ENCODE measurements at regions not wholly inside any gene's neighbourhood (a gene's known extent, or its start where the extent isn't known, plus 50 kb on each side); places are given as distances from the start of the nearest gene placed in this dataset.

- Histone ChIP-seq H3K79me2 (ENCODE audit: insufficient read depth, low read length) (no peaks in the 10 kb centered on the region), H3K4me1 (ENCODE audit: insufficient read depth, low read length, severe bottlenecking) (no peaks in the 10 kb centered on the region), H3K9me3 (ENCODE audit: low read length) (no peaks in the 10 kb centered on the region), H3K4me2 (ENCODE audit: low read length) (no peak overlapping the region), H3K27me3 (ENCODE audit: insufficient read depth, low read length) (no peaks in the 10 kb centered on the region), H3F3A (ENCODE audit: insufficient read depth, low read length) (no peaks in the 10 kb centered on the region), H3K27ac (ENCODE audit: low read depth, low read length, poor library complexity, severe bottlenecking) (no peak overlapping the region), H4K20me1 (ENCODE audit: insufficient read depth, low read length) (no peaks in the 10 kb centered on the region), H2AFZ (ENCODE audit: low read length) (no peak overlapping the region), H3K4me3 (ENCODE audit: low read depth, low read length, poor library complexity, severe bottlenecking) (no peak overlapping the region), H3K9me2 (ENCODE audit: low read depth, low read length) (no peaks in the 10 kb centered on the region), H3K9ac (ENCODE audit: low read length) (no peak overlapping the region), H3K36me3 (ENCODE audit: insufficient read depth, low read length) (no peaks in the 10 kb centered on the region)
- TF ChIP-seq CTCF (IDR thresholded peaks at IDR 0.05; ENCODE audit: low read length) (no peak), EZH2 (IDR thresholded peaks at IDR 0.05; ENCODE audit: borderline replicate concordance, low read length) (no peak)
These were observed 462.4 kb upstream of the THBS1 start for GRCh38 chr15:39118510-39118909.

- no peaks in the 10 kb centered on the region for H3K9me3 ChIP-seq (ENCODE audit: low read length)
- H3K27ac ChIP-seq (ENCODE audit: low read depth, low read length, poor library complexity, severe bottlenecking) = no peak overlapping the region
- no peak overlapping the region for H3K4me2 ChIP-seq (ENCODE audit: low read length)
- no peaks in the 10 kb centered on the region for H4K20me1 ChIP-seq (ENCODE audit: insufficient read depth, low read length)
- no peaks in the 10 kb centered on the region for H3F3A ChIP-seq (ENCODE audit: insufficient read depth, low read length)
- H3K4me1 ChIP-seq (ENCODE audit: insufficient read depth, low read length, severe bottlenecking) = no peaks in the 10 kb centered on the region
- no peaks in the 10 kb centered on the region for H3K27me3 ChIP-seq (ENCODE audit: insufficient read depth, low read length)
- no peak overlapping the region for H3K4me3 ChIP-seq (ENCODE audit: low read depth, low read length, poor library complexity, severe bottlenecking)
- no peak for TF ChIP-seq CTCF (IDR thresholded peaks at IDR 0.05; ENCODE audit: low read length)
- TF ChIP-seq EZH2 (IDR thresholded peaks at IDR 0.05; ENCODE audit: borderline replicate concordance, low read length) = no peak
- no peak overlapping the region for H2AFZ ChIP-seq (ENCODE audit: low read length)
- H3K79me2 ChIP-seq (ENCODE audit: insufficient read depth, low read length) = no peaks in the 10 kb centered on the region
- H3K9me2 ChIP-seq (ENCODE audit: low read depth, low read length) = no peaks in the 10 kb centered on the region
- no peak overlapping the region for H3K9ac ChIP-seq (ENCODE audit: low read length)
- no peaks in the 10 kb centered on the region for H3K36me3 ChIP-seq (ENCODE audit: insufficient read depth, low read length)
These were observed 456.7 kb upstream of the THBS1 start for GRCh38 chr15:39124155-39124552.

GRCh38 chr15:39124553-39125171 is 456.2 kb upstream of the THBS1 start:
- no peaks in the 10 kb centered on the region for H3K9me3 ChIP-seq (ENCODE audit: low read length)
- no peak for TF ChIP-seq CTCF (IDR thresholded peaks at IDR 0.05; ENCODE audit: low read length)
- H3K79me2 ChIP-seq (ENCODE audit: insufficient read depth, low read length) = no peaks in the 10 kb centered on the region
- H3K27me3 ChIP-seq (ENCODE audit: insufficient read depth, low read length) = no peaks in the 10 kb centered on the region
- no peak overlapping the region for H3K9ac ChIP-seq (ENCODE audit: low read length)
- no peaks in the 10 kb centered on the region for H4K20me1 ChIP-seq (ENCODE audit: insufficient read depth, low read length)
- no peaks in the 10 kb centered on the region for H3F3A ChIP-seq (ENCODE audit: insufficient read depth, low read length)
- no peak overlapping the region for H3K4me2 ChIP-seq (ENCODE audit: low read length)
- no peaks in the 10 kb centered on the region for H3K9me2 ChIP-seq (ENCODE audit: low read depth, low read length)
- no peak overlapping the region for H2AFZ ChIP-seq (ENCODE audit: low read length)
- no peaks in the 10 kb centered on the region for H3K4me1 ChIP-seq (ENCODE audit: insufficient read depth, low read length, severe bottlenecking)
- no peak overlapping the region for H3K4me3 ChIP-seq (ENCODE audit: low read depth, low read length, poor library complexity, severe bottlenecking)
- H3K27ac ChIP-seq (ENCODE audit: low read depth, low read length, poor library complexity, severe bottlenecking) = no peak overlapping the region
- H3K36me3 ChIP-seq (ENCODE audit: insufficient read depth, low read length) = no peaks in the 10 kb centered on the region
